ENCODE measurements at regions not wholly inside any gene's neighbourhood (a gene's known extent, or its start where the extent isn't known, plus 50 kb on each side); places are given as distances from the start of the nearest gene placed in this dataset.

- TF ChIP-seq KLF9 (CRISPR knock-in tag; IDR thresholded peaks at IDR 0.05; ENCODE audit: low read depth) (no peak), ZUFSP (CRISPR knock-in tag; IDR thresholded peaks at IDR 0.05; ENCODE audit: borderline replicate concordance) (no peak), SMARCC2 (IDR thresholded peaks at IDR 0.05) (no peak), SMC3 (IDR thresholded peaks at IDR 0.05; ENCODE audit: low read length) (no peak), ZNF24 (IDR thresholded peaks at IDR 0.05) (no peak), CCAR2 (optimal IDR thresholded peaks at IDR 0.05; ENCODE audit: low read depth, low read length) (no peak), POLR2A (IDR thresholded peaks at IDR 0.05; ENCODE audit: insufficient read depth in 1 of 2, low read depth in 2 of 2, low read length in 2 of 2) (no peak)
- TF ChIP-seq, protein P1, sequence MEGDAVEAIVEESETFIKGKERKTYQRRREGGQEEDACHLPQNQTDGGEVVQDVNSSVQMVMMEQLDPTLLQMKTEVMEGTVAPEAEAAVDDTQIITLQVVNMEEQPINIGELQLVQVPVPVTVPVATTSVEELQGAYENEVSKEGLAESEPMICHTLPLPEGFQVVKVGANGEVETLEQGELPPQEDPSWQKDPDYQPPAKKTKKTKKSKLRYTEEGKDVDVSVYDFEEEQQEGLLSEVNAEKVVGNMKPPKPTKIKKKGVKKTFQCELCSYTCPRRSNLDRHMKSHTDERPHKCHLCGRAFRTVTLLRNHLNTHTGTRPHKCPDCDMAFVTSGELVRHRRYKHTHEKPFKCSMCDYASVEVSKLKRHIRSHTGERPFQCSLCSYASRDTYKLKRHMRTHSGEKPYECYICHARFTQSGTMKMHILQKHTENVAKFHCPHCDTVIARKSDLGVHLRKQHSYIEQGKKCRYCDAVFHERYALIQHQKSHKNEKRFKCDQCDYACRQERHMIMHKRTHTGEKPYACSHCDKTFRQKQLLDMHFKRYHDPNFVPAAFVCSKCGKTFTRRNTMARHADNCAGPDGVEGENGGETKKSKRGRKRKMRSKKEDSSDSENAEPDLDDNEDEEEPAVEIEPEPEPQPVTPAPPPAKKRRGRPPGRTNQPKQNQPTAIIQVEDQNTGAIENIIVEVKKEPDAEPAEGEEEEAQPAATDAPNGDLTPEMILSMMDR (CRISPR knock-in tag; IDR thresholded peaks at IDR 0.05): no peak
Measured at GRCh38 chr6:117050301-117050700, 173.3 kb downstream of the RFX6 start.

All from HepG2 (cell line).